RWPE1 (cell line): ENCODE measurements at regions not wholly inside any gene's neighbourhood (a gene's known extent, or its start where the extent isn't known, plus 50 kb on each side); places are given as distances from the start of the nearest gene placed in this dataset.

Source experiments
- CTCF ChIA-PET: fragments of 350-600 bp; sonication (Branson Sonifier 250); formaldehyde crosslinking; extraction: SDS; loops from one replicate; lab custom pipeline; 2021; lab: Yijun Ruan, JAX
- POLR2A ChIA-PET: fragments of 400-600 bp; formaldehyde crosslinking; extraction: SDS; loops from one replicate; lab custom pipeline; 2020; ENCODE audit warnings: antibody characterized with exemption; ENCODE audit not compliant: low non-redundant PET; lab: Yijun Ruan, JAX
- DNase-seq: peaks from one replicate; pipeline ENCODE4 v3.0.0; 2012; ENCODE audit warnings: low spot score
- H3K27ac ChIP-seq: fragments of 450-650 bp; 2 replicates; pipeline ENCODE4 v1.5.1; 2017
- CTCF ChIP-seq: fragments of 450-650 bp; conservative IDR thresholded peaks from 2 replicates; pipeline ENCODE4 v1.5.1; 2017; ENCODE audit warnings: low read depth, mild to moderate bottlenecking

GRCh38 chr13:70483599-70484276 lies 375.5 kb upstream of the KLHL1 start:
- no peak for DNase-seq
- ChIA-PET POLR2A (no interaction called here), CTCF (no interaction called here)
- no peak overlapping the region for H3K27ac ChIP-seq
- no peak for TF ChIP-seq CTCF

DNA sequence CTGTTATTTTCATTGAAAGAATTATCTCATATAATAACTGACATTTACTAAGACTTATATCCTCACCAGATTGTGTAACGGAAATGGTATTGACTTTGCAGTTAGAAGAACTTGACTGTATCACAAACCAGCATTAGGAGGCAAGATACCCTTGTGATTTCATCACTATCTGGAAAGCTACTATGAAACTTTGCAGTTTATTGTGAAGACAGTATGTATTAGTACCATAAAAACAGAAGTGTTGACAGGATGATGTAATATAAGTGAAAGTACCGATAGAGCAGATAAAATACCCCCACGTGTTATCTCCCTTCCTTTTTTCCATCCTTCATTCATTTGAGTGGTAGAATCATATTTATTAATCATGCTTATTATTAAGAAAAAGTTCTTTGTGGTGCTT lies 365.7 kb upstream of the KLHL1 start:
- no peak for DNase-seq
- POLR2A ChIA-PET = no interaction called here
- CTCF ChIA-PET = no interaction called here
- no peak for TF ChIP-seq CTCF
- no peak overlapping the region for H3K27ac ChIP-seq

GRCh38 chr13:70469077-70469476 lies 360.8 kb upstream of the KLHL1 start:
- POLR2A ChIA-PET = no interaction called here
- CTCF ChIA-PET = no interaction called here
- TF ChIP-seq CTCF = no peak
- DNase-seq = no peak
- H3K27ac ChIP-seq = no peak overlapping the region

DNA sequence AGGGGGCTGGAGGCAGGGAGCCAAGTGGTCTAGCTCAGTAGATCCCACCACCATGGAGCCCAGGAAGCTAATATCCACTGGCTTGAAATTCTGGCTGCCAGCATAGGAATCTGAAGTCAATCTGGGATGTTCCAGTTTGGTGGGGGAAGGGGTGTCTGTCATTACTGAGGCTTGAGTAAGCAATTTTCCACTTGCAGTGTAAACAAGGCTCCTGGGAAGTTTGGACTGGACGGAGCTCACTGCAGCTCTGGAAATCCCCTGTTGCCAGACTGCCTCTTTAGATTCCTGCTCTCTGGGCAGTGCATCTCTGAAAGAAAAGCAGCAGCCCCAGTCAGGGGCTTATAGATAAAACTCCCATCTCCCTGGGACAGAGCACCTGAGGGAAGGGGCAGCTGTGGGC lies 349.2 kb upstream of the KLHL1 start:
- ChIA-PET CTCF (interaction anchor here (0.5 kb wide), 1 partner anchor 656 kb away, joined by 3 read pairs; no protein-coding TSS in a partner anchor), POLR2A (no interaction called here)
- DNase-seq = no peak
- H3K27ac ChIP-seq = no peak overlapping the region
- no peak for TF ChIP-seq CTCF

DNA sequence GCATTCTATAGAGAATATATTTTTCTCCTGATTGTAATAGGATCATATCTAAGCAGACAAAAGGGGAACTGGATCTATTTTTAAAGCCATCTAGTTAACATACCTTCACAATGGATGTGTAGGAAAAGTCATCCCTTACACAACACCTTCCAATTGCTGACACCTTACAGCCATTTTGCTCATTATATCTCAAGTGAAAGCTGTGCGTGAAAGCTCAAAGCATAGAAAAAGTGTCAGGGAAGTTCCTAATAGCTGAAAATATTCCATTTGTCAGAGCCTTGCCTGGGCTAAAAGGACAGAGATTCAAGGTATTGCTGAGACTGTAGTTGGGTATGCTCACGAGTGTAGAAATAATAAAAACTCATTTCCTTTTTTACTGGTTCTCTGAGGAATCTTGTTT lies 340.6 kb upstream of the KLHL1 start:
- no peak for DNase-seq
- ChIA-PET CTCF (no interaction called here), POLR2A (no interaction called here)
- no peak for TF ChIP-seq CTCF
- no peak overlapping the region for H3K27ac ChIP-seq

GRCh38 chr13:70432276-70432805 lies 324.1 kb upstream of the KLHL1 start:
- no peak for TF ChIP-seq CTCF
- CTCF ChIA-PET = no interaction called here
- no peak for DNase-seq
- POLR2A ChIA-PET = no interaction called here
- H3K27ac ChIP-seq = no peak overlapping the region
